GM10847 (cell line): ENCODE measurements at regions not wholly inside any gene's neighbourhood (a gene's known extent, or its start where the extent isn't known, plus 50 kb on each side); places are given as distances from the start of the nearest gene placed in this dataset.

Experiments used
- POLR2A ChIP-seq: IDR thresholded peaks from 2 replicates; pipeline ENCODE4 v1.6.1; 2011; ENCODE audit not compliant: insufficient read length; ENCODE audit errors: extremely low read depth

GRCh38 chr19:29079356-29080032, 133.5 kb downstream of the UQCRFS1 start:
- no peak for TF ChIP-seq POLR2A

- TF ChIP-seq POLR2A, result no peak
Observed at GRCh38 chr19:29076963-29077362, 136.0 kb downstream of the UQCRFS1 start.

- no peak for TF ChIP-seq POLR2A
Observed at GRCh38 chr19:29076161-29076560, 136.8 kb downstream of the UQCRFS1 start.

GRCh38 chr19:29075149-29075548, 137.8 kb downstream of the UQCRFS1 start:
- TF ChIP-seq POLR2A, result no peak

GRCh38 chr19:29074579-29074978, 138.4 kb downstream of the UQCRFS1 start:
- no peak for TF ChIP-seq POLR2A

- TF ChIP-seq POLR2A, result no peak
Observed at GRCh38 chr19:29067831-29068230, 145.1 kb downstream of the UQCRFS1 start.

GRCh38 chr19:29062475-29063435, 150.2 kb downstream of the UQCRFS1 start:
- no peak for TF ChIP-seq POLR2A

GRCh38 chr19:29060813-29061364, 152.1 kb downstream of the UQCRFS1 start:
- TF ChIP-seq POLR2A, result no peak

- no peak for TF ChIP-seq POLR2A
Observed at GRCh38 chr19:29056535-29056934, 156.4 kb downstream of the UQCRFS1 start.

- no peak for TF ChIP-seq POLR2A
Observed at GRCh38 chr19:29054886-29055675, 157.9 kb downstream of the UQCRFS1 start.

- TF ChIP-seq POLR2A, result no peak
Observed at GRCh38 chr19:29048873-29049272, 164.1 kb downstream of the UQCRFS1 start.

GRCh38 chr19:29045679-29046254, 167.2 kb downstream of the UQCRFS1 start:
- TF ChIP-seq POLR2A, result no peak

GRCh38 chr19:29044037-29044436, 168.9 kb downstream of the UQCRFS1 start:
- TF ChIP-seq POLR2A, result no peak

GRCh38 chr19:29042450-29042849, 170.5 kb downstream of the UQCRFS1 start:
- no peak for TF ChIP-seq POLR2A

GRCh38 chr19:29040951-29041350, 172.0 kb downstream of the UQCRFS1 start:
- TF ChIP-seq POLR2A, result no peak

GRCh38 chr19:29040292-29040691, 172.7 kb downstream of the UQCRFS1 start:
- TF ChIP-seq POLR2A, result no peak
